IMR-90 (cell line): ENCODE measurements at regions not wholly inside any gene's neighbourhood (a gene's known extent, or its start where the extent isn't known, plus 50 kb on each side); places are given as distances from the start of the nearest gene placed in this dataset.

Experiments
- ATAC-seq: fragments of 200-7000 bp; cut with Tn5 transposase; 2 replicates; pipeline ENCODE4 v1.9.1; 2020; ENCODE audit warnings: low read depth, mild to moderate bottlenecking, moderate library complexity
- BruUV-seq: library from RNA; stranded (reverse); fragments of 400-500 nt; replicated peaks from 2 replicates; lab custom pipeline; 2021; lab: Mats Ljungman, UMichigan
- CTCF ChIA-PET: fragments of 300-600 bp; formaldehyde crosslinking; extraction: SDS; loops from one replicate; lab custom pipeline; 2021; ENCODE audit warnings: antibody characterized with exemption; lab: Yijun Ruan, JAX
- POLR2A ChIA-PET: fragments of 300-600 bp; sonication (Branson Sonifier 250); formaldehyde crosslinking; loops from one replicate; lab custom pipeline; 2022; ENCODE audit warnings: antibody characterized with exemption; ENCODE audit not compliant: unreplicated experiment; lab: Charles Lee
- DNase-seq: peaks from one replicate; pipeline ENCODE4 v3.0.0; 2013
- H2AFZ ChIP-seq: replicated peaks from 2 replicates; pipeline ENCODE3; 2013; ENCODE audit warnings: low read length, mild to moderate bottlenecking; ENCODE audit not compliant: poor library complexity
- H2AK5ac ChIP-seq: 2 replicates; pipeline ENCODE4 v1.6.1; 2013; ENCODE audit warnings: low read depth, low read length, inconsistent platforms
- H2AK9ac ChIP-seq: replicated peaks from 2 replicates; pipeline ENCODE3; 2013; ENCODE audit warnings: mild to moderate bottlenecking, low read depth, low read length, moderate library complexity; ENCODE audit not compliant: poor library complexity
- H2BK120ac ChIP-seq: 2 replicates; pipeline ENCODE4 v1.6.1; 2013; ENCODE audit warnings: low read depth, low read length, inconsistent platforms
- H2BK15ac ChIP-seq: 3 replicates; pipeline ENCODE4 v1.6.1; 2013; ENCODE audit warnings: low read depth, low read length, inconsistent platforms
- H2BK20ac ChIP-seq: 2 replicates; pipeline ENCODE4 v1.6.1; 2013; ENCODE audit warnings: low read depth, mild to moderate bottlenecking, inconsistent platforms, low read length, moderate library complexity
- H2BK5ac ChIP-seq: 2 replicates; pipeline ENCODE4 v1.6.1; 2013; ENCODE audit warnings: mild to moderate bottlenecking, low read depth, low read length, inconsistent platforms; ENCODE audit not compliant: poor library complexity, severe bottlenecking
- H3K14ac ChIP-seq: replicated peaks from 2 replicates; pipeline ENCODE4 v1.6.1; 2013; ENCODE audit warnings: low read depth, low read length, inconsistent platforms
- H3K18ac ChIP-seq: 2 replicates; pipeline ENCODE4 v1.6.1; 2013; ENCODE audit warnings: low read depth, low read length, control low read depth
- H3K23ac ChIP-seq: 2 replicates; pipeline ENCODE4 v1.6.1; 2013; ENCODE audit warnings: low read depth, low read length, inconsistent platforms
- H3K27ac ChIP-seq: 2 replicates; pipeline ENCODE4 v1.5.1; 2013; ENCODE audit warnings: mild to moderate bottlenecking, control low read depth, low read length; ENCODE audit not compliant: insufficient read depth
- H3K27me3 ChIP-seq: 2 replicates; pipeline ENCODE4 v1.6.1; 2013; ENCODE audit warnings: low read length; ENCODE audit not compliant: control insufficient read depth, insufficient read depth
- H3K36me3 ChIP-seq: 2 replicates; pipeline ENCODE4 v1.6.1; 2013; ENCODE audit warnings: low read length, mixed read lengths; ENCODE audit not compliant: control insufficient read depth, insufficient read depth
- H3K4ac ChIP-seq: 2 replicates; pipeline ENCODE4 v1.6.1; 2013; ENCODE audit warnings: low read depth, low read length, inconsistent platforms
- H3K4me1 ChIP-seq: 2 replicates; pipeline ENCODE4 v1.6.1; 2013; ENCODE audit warnings: low read length, mixed read lengths; ENCODE audit not compliant: control insufficient read depth, insufficient read depth
- H3K4me2 ChIP-seq: 2 replicates; pipeline ENCODE4 v1.6.1; 2013; ENCODE audit warnings: low read depth, mild to moderate bottlenecking, control low read depth, low read length, moderate library complexity
- H3K4me3 ChIP-seq: 2 replicates; pipeline ENCODE4 v1.5.1; 2013; ENCODE audit warnings: low read depth, mild to moderate bottlenecking, control low read depth, low read length, moderate library complexity; ENCODE audit not compliant: insufficient read depth
- H3K56ac ChIP-seq: 2 replicates; pipeline ENCODE4 v1.6.1; 2013; ENCODE audit warnings: low read length, inconsistent platforms; ENCODE audit not compliant: insufficient read depth; ENCODE audit errors: extremely low read depth
- H3K79me1 ChIP-seq, 2 experiments: 2 replicates each; pipeline ENCODE4 v1.6.1; 2013; ENCODE audit warnings: low read length in 2 of 2, inconsistent platforms in 1 of 2, low read depth in 1 of 2
- H3K9ac ChIP-seq: 2 replicates; pipeline ENCODE4 v1.6.1; 2013; ENCODE audit warnings: low read depth, low read length, control low read depth
- H3K9me1 ChIP-seq: 2 replicates; pipeline ENCODE4 v1.6.1; 2013; ENCODE audit warnings: low read length, inconsistent platforms; ENCODE audit not compliant: insufficient read depth
- H3K9me3 ChIP-seq: 2 replicates; pipeline ENCODE4 v1.6.1; 2013; ENCODE audit warnings: low read length; ENCODE audit not compliant: control insufficient read depth, insufficient read depth
- H4K20me1 ChIP-seq: 2 replicates; pipeline ENCODE4 v1.6.1; 2013; ENCODE audit warnings: low read length, inconsistent platforms; ENCODE audit not compliant: insufficient read depth
- H4K5ac ChIP-seq: 2 replicates; pipeline ENCODE4 v1.6.1; 2013; ENCODE audit warnings: mild to moderate bottlenecking, low read depth, low read length, control low read depth
- H4K8ac ChIP-seq, 2 experiments: 2 replicates each; pipeline ENCODE4 v1.6.1; 2013; ENCODE audit warnings: low read depth in 2 of 2, low read length in 2 of 2, control low read depth in 1 of 2, inconsistent platforms in 1 of 2
- H4K91ac ChIP-seq: 2 replicates; pipeline ENCODE4 v1.6.1; 2013; ENCODE audit warnings: low read depth, low read length, inconsistent platforms; ENCODE audit not compliant: insufficient read depth
- CEBPB ChIP-seq: IDR thresholded peaks from 2 replicates; pipeline ENCODE4 v1.6.1; 2012; ENCODE audit warnings: low read depth, low read length, improper control_type of control experiment
- CHD1 ChIP-seq: IDR thresholded peaks from 2 replicates; pipeline ENCODE4 v1.6.1; 2012; ENCODE audit warnings: low read depth, low read length, improper control_type of control experiment
- FOS ChIP-seq: fragments of 150-350 bp; IDR thresholded peaks from 2 replicates; pipeline ENCODE4 v1.6.1; 2016; ENCODE audit warnings: low read depth, low read length
- dilution Hi-C: fragments of 300-500 bp; cut with HindIII; formaldehyde crosslinking; loops from one replicate; pipeline ENCODE4 v1.14.3; 2018; ENCODE audit warnings: low sequenced_read_pairs; ENCODE audit not compliant: unreplicated experiment
- in situ Hi-C: fragments of 300-500 bp; cut with MboI; formaldehyde crosslinking; loops from 3 replicates; pipeline ENCODE4 v1.14.3; 2019; ENCODE audit warnings: low sequenced_read_pairs, inconsistent platforms, mixed read lengths
- intact Hi-C: fragments of 100-400 bp; cut with micrococcal nuclease; formaldehyde crosslinking; loops from 2 replicates; pipeline ENCODE4 v1.10.0; 2022

- intact Hi-C loops (loop anchor here (10.0 kb wide), 1 partner anchor 159 kb away; no protein-coding TSS in a partner anchor), dilution Hi-C loops (no loop called here), in situ Hi-C loops (no loop called here)
- Histone ChIP-seq H3K4ac (no peak overlapping the region), H2BK15ac (no peak overlapping the region), H4K5ac (no peak overlapping the region), H3K56ac (no peak overlapping the region), H3K18ac (no peak overlapping the region), H3K14ac (no peak overlapping the region), H2BK20ac (no peak overlapping the region), H2AFZ (no peak overlapping the region), H4K8ac (no peak overlapping the region), H4K20me1 (no peaks in the 10 kb centered on the region), H2AK5ac (no peak overlapping the region), H2AK9ac (no peak overlapping the region), H4K91ac (no peak overlapping the region), H3K9me3 (no peaks in the 10 kb centered on the region), H2BK5ac (no peak overlapping the region), H3K23ac (no peak overlapping the region), H3K27me3 (no peaks in the 10 kb centered on the region), H3K27ac (no peak overlapping the region), H3K4me3 (no peak overlapping the region), H3K9me1 (no peaks in the 10 kb centered on the region; the same call in 1 of the 2 replicates), H3K4me1 (no peaks in the 10 kb centered on the region), H2BK120ac (no peak overlapping the region), H3K79me1 (no peaks in the 10 kb centered on the region), H3K4me2 (no peak overlapping the region), H3K9ac (no peak overlapping the region), H3K36me3 (no peaks in the 10 kb centered on the region)
- DNase-seq (peak; percentile 54), ATAC-seq (peak; percentile 80)
- ChIA-PET CTCF (no interaction called here), POLR2A (no interaction called here)
- 0 out of 2 replicates have a peak, but pooled peaks have one; percentile 12 for TF ChIP-seq FOS
- TF ChIP-seq CEBPB: peak; percentile 80
- no peak for TF ChIP-seq CHD1
- no TSS peak for BruUV-seq
Measured at GRCh38 chr2:220353897-220354296, 726.5 kb downstream of the SLC4A3 start.
